ENCODE measurements at regions not wholly inside any gene's neighbourhood (a gene's known extent, or its start where the extent isn't known, plus 50 kb on each side); places are given as distances from the start of the nearest gene placed in this dataset.

GRCh38 chr20:7378864-7379605 lies 561.2 kb downstream of the HAO1 start:
- TF ChIP-seq CTCF (IDR thresholded peaks at IDR 0.05) (no peak), REST (IDR thresholded peaks at IDR 0.05; ENCODE audit: insufficient read depth in 1 of 2, low read depth in 2 of 2, low read length in 1 of 2) (no peak), POLR2AphosphoS5 (IDR thresholded peaks at IDR 0.05; ENCODE audit: low read depth, low read length) (no peak)

All from Panc1 (cell line).